ENCODE measurements at regions not wholly inside any gene's neighbourhood (a gene's known extent, or its start where the extent isn't known, plus 50 kb on each side); places are given as distances from the start of the nearest gene placed in this dataset.

DNA sequence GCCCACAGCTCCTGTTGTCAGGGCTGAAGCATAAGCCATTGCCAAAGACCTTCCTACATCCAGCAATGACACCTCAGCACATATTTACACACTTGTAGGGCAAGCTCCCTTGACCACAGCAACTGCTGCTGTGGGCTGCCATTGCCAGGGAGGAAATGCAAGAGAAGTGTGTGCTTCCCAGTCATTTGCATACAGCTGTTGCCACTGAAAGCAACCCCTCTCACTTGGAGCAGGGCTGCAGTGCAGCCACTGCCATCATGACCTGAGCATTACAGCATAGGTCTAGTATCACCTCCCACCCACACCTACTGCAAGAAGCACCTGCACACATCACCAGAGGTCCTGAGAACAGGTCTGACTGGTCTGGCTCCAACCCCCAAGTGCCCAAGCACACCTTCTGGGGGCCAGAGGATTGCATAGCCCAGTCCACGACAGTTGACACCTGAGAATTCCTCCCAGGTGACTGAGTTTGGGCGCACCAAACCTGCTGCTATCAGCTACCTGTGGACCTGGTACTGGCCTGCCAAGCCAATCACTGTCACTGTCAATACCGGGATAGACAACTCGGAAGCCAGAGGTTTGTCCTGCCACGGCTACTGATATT, 636.5 kb upstream of the SLIT2 start:
- TF ChIP-seq CTCF (IDR thresholded peaks at IDR 0.05) (no peak), POLR2A (IDR thresholded peaks at IDR 0.05) (no peak), EP300 (IDR thresholded peaks at IDR 0.05) (no peak)
